ENCODE measurements at regions not wholly inside any gene's neighbourhood (a gene's known extent, or its start where the extent isn't known, plus 50 kb on each side); places are given as distances from the start of the nearest gene placed in this dataset.

GRCh38 chr1:58310881-58311280 is 235.6 kb downstream of the OMA1 start:
- DNase-seq (ENCODE audit: low spot score): no peak

- no peak for DNase-seq (ENCODE audit: low spot score)
Observed at GRCh38 chr1:58310469-58310868, 236.1 kb downstream of the OMA1 start.

- DNase-seq (ENCODE audit: low spot score): no peak
Observed at GRCh38 chr1:58308206-58308605, 238.3 kb downstream of the OMA1 start.

- no peak for DNase-seq (ENCODE audit: low spot score)
Observed at GRCh38 chr1:58307431-58307830, 239.1 kb downstream of the OMA1 start.

- no peak for DNase-seq (ENCODE audit: low spot score)
Observed at GRCh38 chr1:58305622-58306021, 240.9 kb downstream of the OMA1 start.

- no peak for DNase-seq (ENCODE audit: low spot score)
Observed at GRCh38 chr1:58304346-58304975, 242.1 kb downstream of the OMA1 start.

GRCh38 chr1:58303841-58304240 is 242.7 kb downstream of the OMA1 start:
- no peak for DNase-seq (ENCODE audit: low spot score)

- DNase-seq (ENCODE audit: low spot score): no peak
Observed at GRCh38 chr1:58293388-58293787, 253.1 kb downstream of the OMA1 start.

- no peak for DNase-seq (ENCODE audit: low spot score)
Observed at GRCh38 chr1:58290685-58291372, 255.7 kb downstream of the OMA1 start.

GRCh38 chr1:58288624-58289142 is 257.8 kb downstream of the OMA1 start:
- DNase-seq (ENCODE audit: low spot score): no peak

- no peak for DNase-seq (ENCODE audit: low spot score)
Observed at GRCh38 chr1:58287894-58288623, 258.5 kb downstream of the OMA1 start.

GRCh38 chr1:58284225-58284510 is 262.4 kb downstream of the OMA1 start:
- DNase-seq (ENCODE audit: low spot score): no peak

GRCh38 chr1:58283388-58284224 is 262.9 kb downstream of the OMA1 start:
- no peak for DNase-seq (ENCODE audit: low spot score)

- DNase-seq (ENCODE audit: low spot score): no peak
Observed at GRCh38 chr1:58282623-58283387, 263.7 kb downstream of the OMA1 start.

GRCh38 chr1:58266242-58266641 is 280.3 kb downstream of the OMA1 start:
- no peak for DNase-seq (ENCODE audit: low spot score)

- DNase-seq (ENCODE audit: low spot score): no peak
Observed at GRCh38 chr1:58264462-58264861, 282.1 kb downstream of the OMA1 start.

GRCh38 chr1:58262702-58263101 is 283.8 kb downstream of the OMA1 start:
- DNase-seq (ENCODE audit: low spot score): no peak

GRCh38 chr1:58258082-58258481 is 288.4 kb downstream of the OMA1 start:
- no peak for DNase-seq (ENCODE audit: low spot score)

- DNase-seq (ENCODE audit: low spot score): no peak
Observed at GRCh38 chr1:58257003-58257402, 289.5 kb downstream of the OMA1 start.

- no peak for DNase-seq (ENCODE audit: low spot score)
Observed at GRCh38 chr1:58256546-58256945, 290.0 kb downstream of the OMA1 start.

GRCh38 chr1:58256041-58256440 is 290.5 kb downstream of the OMA1 start:
- no peak for DNase-seq (ENCODE audit: low spot score)

GRCh38 chr1:58255192-58255591 is 291.3 kb downstream of the OMA1 start:
- no peak for DNase-seq (ENCODE audit: low spot score)

Data from CD4-positive, alpha-beta T cell treated with Interleukin-6 at 100 ng/mL for 8 hours (primary cell).